GM19468 (cell line): ENCODE measurements at regions not wholly inside any gene's neighbourhood (a gene's known extent, or its start where the extent isn't known, plus 50 kb on each side); places are given as distances from the start of the nearest gene placed in this dataset.

Source experiments
- ATAC-seq: cut with Tn5 transposase; IDR thresholded peaks from one replicate; pipeline ENCODE4 v1.9.1; 2021; ENCODE audit warnings: mild to moderate bottlenecking, moderate library complexity, moderate number of reproducible peaks; ENCODE audit not compliant: unreplicated experiment; ENCODE audit errors: extremely low read depth

GRCh38 chr5:12245429-12245828 lies 341.2 kb upstream of the CTNND2 start:
- ATAC-seq: no peak

GRCh38 chr5:12242950-12243888 lies 339.0 kb upstream of the CTNND2 start:
- no peak for ATAC-seq

GRCh38 chr5:12237837-12238575 lies 333.8 kb upstream of the CTNND2 start:
- no peak for ATAC-seq

- ATAC-seq: no peak
Measured at GRCh38 chr5:12230659-12231058, 326.4 kb upstream of the CTNND2 start.

- no peak for ATAC-seq
Measured at GRCh38 chr5:12217039-12217438, 312.8 kb upstream of the CTNND2 start.

GRCh38 chr5:12214267-12215015 lies 310.2 kb upstream of the CTNND2 start:
- no peak for ATAC-seq

GRCh38 chr5:12208366-12209100 lies 304.3 kb upstream of the CTNND2 start:
- ATAC-seq: no peak

- ATAC-seq: no peak
Measured at GRCh38 chr5:12204761-12205160, 300.5 kb upstream of the CTNND2 start.

- no peak for ATAC-seq
Measured at GRCh38 chr5:12193536-12193935, 289.3 kb upstream of the CTNND2 start.

GRCh38 chr5:12183003-12183402 lies 278.8 kb upstream of the CTNND2 start:
- no peak for ATAC-seq

- no peak for ATAC-seq
Measured at GRCh38 chr5:12177851-12178250, 273.6 kb upstream of the CTNND2 start.

- no peak for ATAC-seq
Measured at GRCh38 chr5:12177225-12177624, 273.0 kb upstream of the CTNND2 start.

GRCh38 chr5:12175914-12176585 lies 271.8 kb upstream of the CTNND2 start:
- no peak for ATAC-seq

- no peak for ATAC-seq
Measured at GRCh38 chr5:12174734-12175133, 270.5 kb upstream of the CTNND2 start.

- ATAC-seq: no peak
Measured at GRCh38 chr5:12169536-12169935, 265.3 kb upstream of the CTNND2 start.

- no peak for ATAC-seq
Measured at GRCh38 chr5:12162863-12163262, 258.6 kb upstream of the CTNND2 start.

GRCh38 chr5:12147513-12147912 lies 243.3 kb upstream of the CTNND2 start:
- ATAC-seq: no peak

- no peak for ATAC-seq
Measured at GRCh38 chr5:12141496-12141895, 237.2 kb upstream of the CTNND2 start.

GRCh38 chr5:12133520-12133919 lies 229.3 kb upstream of the CTNND2 start:
- no peak for ATAC-seq
